H1 (cell line): ENCODE measurements at regions not wholly inside any gene's neighbourhood (a gene's known extent, or its start where the extent isn't known, plus 50 kb on each side); places are given as distances from the start of the nearest gene placed in this dataset.

Source experiments
- CTCF ChIA-PET: fragments of 300-600 bp; sonication (Branson Sonifier 250); formaldehyde crosslinking; loops from one replicate; lab custom pipeline; 2021; ENCODE audit not compliant: partially characterized antibody; lab: Charles Lee
- POLR2A ChIA-PET: fragments of 300-600 bp; sonication (Branson Sonifier 250); formaldehyde crosslinking; loops from one replicate; lab custom pipeline; 2021; ENCODE audit warnings: inconsistent platforms; ENCODE audit not compliant: partially characterized antibody; lab: Charles Lee
- DNase-seq, 2 experiments: peaks; one replicate each; pipeline versions ENCODE4 v3.0.0 to v3.0.0-alpha.2; 2010 to 2022; ENCODE audit warnings: low spot score in 2 of 2, low read depth in 1 of 2, mixed read lengths in 1 of 2
- FAIRE-seq: peaks from 2 replicates; lab custom pipeline; 2011; peaks lifted over from hg19 to GRCh38; lab: Jason Lieb, UNC
- H2AFZ ChIP-seq: 2 replicates; pipeline ENCODE4 v1.8.1; 2012; ENCODE audit warnings: low read length, inconsistent platforms
- H2AK5ac ChIP-seq: 2 replicates; pipeline ENCODE4 v1.6.1; 2013; ENCODE audit warnings: low read depth, low read length
- H2BK120ac ChIP-seq: replicated peaks from 2 replicates; pipeline ENCODE3; 2013; ENCODE audit warnings: low read depth, low read length, inconsistent platforms
- H2BK12ac ChIP-seq: 2 replicates; pipeline ENCODE4 v1.6.1; 2013; ENCODE audit warnings: low read depth, low read length
- H2BK15ac ChIP-seq: 2 replicates; pipeline ENCODE4 v1.6.1; 2013; ENCODE audit warnings: low read length
- H2BK20ac ChIP-seq: 2 replicates; pipeline ENCODE4 v1.6.1; 2013; ENCODE audit warnings: low read length
- H2BK5ac ChIP-seq: 2 replicates; pipeline ENCODE4 v1.6.1; 2013; ENCODE audit warnings: low read depth, low read length
- H3K14ac ChIP-seq: 2 replicates; pipeline ENCODE4 v1.6.1; 2013; ENCODE audit warnings: inconsistent platforms; ENCODE audit not compliant: insufficient read length
- H3K18ac ChIP-seq: 2 replicates; pipeline ENCODE4 v1.6.1; 2013; ENCODE audit warnings: low read length; ENCODE audit errors: extremely low read depth
- H3K23ac ChIP-seq: 2 replicates; pipeline ENCODE4 v1.6.1; 2013; ENCODE audit warnings: inconsistent platforms; ENCODE audit not compliant: insufficient read length
- H3K23me2 ChIP-seq: 2 replicates; pipeline ENCODE4 v1.6.1; 2013; ENCODE audit warnings: low read depth, low read length
- H3K27ac ChIP-seq: 2 replicates; pipeline ENCODE4 v1.6.1; 2011; ENCODE audit warnings: low read depth, low read length, inconsistent platforms
- H3K27me3 ChIP-seq, 4 experiments: replicated peaks in 1 of 4; 1 replicate in 1 of 4; 2 replicates in 3 of 4; pipeline versions ENCODE4 v1.6.1 to v1.8.1; 2011 to 2013; ENCODE audit warnings: low read length in 3 of 4, mild to moderate bottlenecking in 3 of 4, inconsistent platforms in 2 of 4, mixed read lengths in 2 of 4, moderate library complexity in 1 of 4; ENCODE audit not compliant: control insufficient read depth in 3 of 4, insufficient read depth in 3 of 4; ENCODE audit errors: extremely low read depth in 1 of 4
- H3K36me3 ChIP-seq, 4 experiments: 2 replicates each; pipeline versions ENCODE4 v1.6.1 to v1.8.1; 2011 to 2013; ENCODE audit warnings: mild to moderate bottlenecking in 4 of 4, low read length in 3 of 4, moderate library complexity in 2 of 4, control low read depth in 1 of 4, inconsistent platforms in 1 of 4; ENCODE audit not compliant: insufficient read depth in 4 of 4, control insufficient read depth in 2 of 4
- H3K4ac ChIP-seq: replicated peaks from 2 replicates; pipeline ENCODE3; 2013; ENCODE audit warnings: low read length, low read depth, mixed read lengths, inconsistent platforms; ENCODE audit not compliant: insufficient read length
- H3K4me1 ChIP-seq, 4 experiments: replicated peaks in 1 of 4; 1 replicate in 1 of 4; 2 replicates in 3 of 4; pipeline versions ENCODE4 v1.6.1 to v1.8.1; 2011 to 2013; ENCODE audit warnings: low read length in 3 of 4, inconsistent platforms in 2 of 4, mixed read lengths in 1 of 4; ENCODE audit not compliant: insufficient read depth in 4 of 4, control insufficient read depth in 3 of 4
- H3K4me2 ChIP-seq, 2 experiments: 2 replicates each; pipeline versions ENCODE4 v1.6.1 to v1.8.1; 2011 to 2013; ENCODE audit warnings: low read depth in 2 of 2, low read length in 2 of 2, control low read depth in 1 of 2, inconsistent platforms in 1 of 2, mild to moderate bottlenecking in 1 of 2; ENCODE audit not compliant: insufficient read depth in 1 of 2
- H3K4me3 ChIP-seq, 4 experiments: fragments of 200-600, 300-600 bp in 1 of 4; sonication (generic), shearing (Covaris generic), sonication (Bioruptor Twin) in 1 of 4; 2 replicates each; pipeline versions ENCODE4 v1.5.1 to v1.8.1; 2011 to 2016; ENCODE audit warnings: low read length in 4 of 4, low read depth in 3 of 4, control low read depth in 2 of 4, inconsistent platforms in 2 of 4, mild to moderate bottlenecking in 2 of 4, mixed read lengths in 1 of 4, moderate library complexity in 1 of 4; ENCODE audit not compliant: insufficient read depth in 2 of 4; ENCODE audit errors: extremely low read depth in 1 of 4
- H3K56ac ChIP-seq: replicated peaks from 2 replicates; pipeline ENCODE3; 2013; ENCODE audit warnings: low read depth, mild to moderate bottlenecking, mixed read lengths, low read length, inconsistent platforms; ENCODE audit not compliant: insufficient read length
- H3K79me1 ChIP-seq: 2 replicates; pipeline ENCODE4 v1.6.1; 2013; ENCODE audit warnings: low read depth, low read length, control low read depth
- H3K79me2 ChIP-seq, 2 experiments: 2 replicates each; pipeline versions ENCODE4 v1.6.1 to v1.8.1; 2012 to 2013; ENCODE audit warnings: low read length in 2 of 2, mild to moderate bottlenecking in 2 of 2, inconsistent platforms in 1 of 2; ENCODE audit not compliant: insufficient read depth in 2 of 2, control insufficient read depth in 1 of 2
- H3K9ac ChIP-seq, 4 experiments: replicated peaks in 1 of 4; 1 replicate in 1 of 4; 2 replicates in 3 of 4; pipeline versions ENCODE4 v1.6.1 to v1.8.1; 2011 to 2013; ENCODE audit warnings: low read depth in 3 of 4, low read length in 3 of 4, control low read depth in 2 of 4, mild to moderate bottlenecking in 2 of 4, moderate library complexity in 2 of 4, inconsistent platforms in 1 of 4; ENCODE audit errors: extremely low read depth in 1 of 4
- H3K9me3 ChIP-seq, 2 experiments: 2 replicates each; pipeline versions ENCODE4 v1.6.1 to v1.8.1; 2012 to 2013; ENCODE audit warnings: mild to moderate bottlenecking in 2 of 2, moderate library complexity in 2 of 2, control low read depth in 1 of 2, inconsistent platforms in 1 of 2, low read depth in 1 of 2, low read length in 1 of 2, mixed read lengths in 1 of 2; ENCODE audit not compliant: insufficient read depth in 2 of 2
- H4K20me1 ChIP-seq, 2 experiments: replicated peaks in 1 of 2; 2 replicates each; pipeline versions ENCODE3 to v1.8.1; 2011 to 2013; ENCODE audit warnings: inconsistent platforms in 2 of 2, low read length in 2 of 2, mild to moderate bottlenecking in 1 of 2; ENCODE audit not compliant: insufficient read depth in 2 of 2, control insufficient read depth in 1 of 2
- H4K5ac ChIP-seq: 2 replicates; pipeline ENCODE4 v1.6.1; 2013; ENCODE audit warnings: low read length, low read depth, mixed read lengths, inconsistent platforms; ENCODE audit not compliant: insufficient read length
- H4K8ac ChIP-seq: 2 replicates; pipeline ENCODE4 v1.8.0; 2013; ENCODE audit warnings: mild to moderate bottlenecking, moderate library complexity, low read length, inconsistent platforms; ENCODE audit not compliant: insufficient read depth; ENCODE audit errors: extremely low read depth
- H4K91ac ChIP-seq: replicated peaks from 2 replicates; pipeline ENCODE3; 2013; ENCODE audit warnings: low read length, mixed read lengths, inconsistent platforms; ENCODE audit not compliant: insufficient read length
- ASH2L ChIP-seq: fragments of 200-600, 300-600 bp; sonication (generic); IDR thresholded peaks from one replicate; pipeline ENCODE4 v1.7.1; 2017; ENCODE audit warnings: low read length
- KDM1A ChIP-seq: fragments of 200-600, 300-600 bp; sonication (generic); IDR thresholded peaks from 2 replicates; pipeline ENCODE4 v1.7.1; 2016; ENCODE audit warnings: mild to moderate bottlenecking, low read length, borderline replicate concordance
- NRF1 ChIP-seq: IDR thresholded peaks from 2 replicates; pipeline ENCODE4 v1.6.1; 2011; ENCODE audit warnings: mild to moderate bottlenecking, low read depth, low read length, improper control_type of control experiment
- RAD21 ChIP-seq, 2 experiments: IDR thresholded peaks in 1 of 2; conservative IDR thresholded peaks in 1 of 2; 2 replicates each; pipeline ENCODE4 v1.6.1; 2011; ENCODE audit warnings: low read depth in 2 of 2, low read length in 2 of 2, improper control_type of control experiment in 1 of 2, inconsistent platforms in 1 of 2, mild to moderate bottlenecking in 1 of 2, moderate library complexity in 1 of 2
- SAP30 ChIP-seq: fragments of 300-600 bp; sonication (generic); IDR thresholded peaks from 2 replicates; pipeline ENCODE4 v1.7.1; 2012; ENCODE audit warnings: low read length, moderate library complexity, mild to moderate bottlenecking, inconsistent platforms; ENCODE audit not compliant: insufficient read depth, insufficient replicate concordance
- WGBS, 2 experiments: shearing (Covaris generic) in 1 of 2; methylation state at CpG; one replicate each; pipeline versions ENCODE4 v1.1.6 to v1.1.7; 2013 to 2015; ENCODE audit warnings: low lambda C conversion rate in 2 of 2, mixed read lengths in 2 of 2, inconsistent platforms in 1 of 2, low coverage in 1 of 2, missing lambda C conversion rate in 1 of 2; ENCODE audit not compliant: insufficient replicate concordance in 2 of 2, insufficient coverage in 1 of 2, insufficient read length in 1 of 2; ENCODE audit errors: extremely low coverage in 1 of 2, missing lambda C conversion rate in 1 of 2; 5-methylcytosine and 5-hydroxymethylcytosine counted together

- Histone ChIP-seq H4K91ac (no peak overlapping the region), H3K23ac (no peak overlapping the region), H2BK5ac (no peak overlapping the region), H3K27me3 (no peaks in the 10 kb centered on the region), H2AFZ (no peak overlapping the region), H3K4me2 (no peak overlapping the region), H2BK12ac (no peak overlapping the region), H4K5ac (no peak overlapping the region), H2AK5ac (no peak overlapping the region), H3K9me3 (no peaks in the 10 kb centered on the region), H3K36me3 (no peaks in the 10 kb centered on the region; a peak in 1 of 8 replicates), H3K23me2 (no peaks in the 10 kb centered on the region), H4K20me1 (no peaks in the 10 kb centered on the region), H2BK15ac (no peak overlapping the region), H4K8ac (no peak overlapping the region), H3K56ac (no peak overlapping the region), H3K27ac (no peak overlapping the region), H3K9ac (no peak overlapping the region), H3K4ac (no peak overlapping the region), H3K18ac (no peak overlapping the region), H3K4me3 (no peak overlapping the region), H2BK120ac (no peak overlapping the region), H3K79me1 (no peaks in the 10 kb centered on the region), H3K79me2 (no peaks in the 10 kb centered on the region), H2BK20ac (no peak overlapping the region), H3K14ac (no peak overlapping the region), H3K4me1 (no peaks in the 10 kb centered on the region)
- 100% methylated on average over 1 of the region's 1 CpG; no CpG with 5 or more reads in 1 of the 2 experiments for WGBS, 2 experiments
- POLR2A ChIA-PET = no interaction called here
- CTCF ChIA-PET = no interaction called here
- FAIRE-seq = no peak
- DNase-seq = no peak
- no peak for TF ChIP-seq KDM1A
- no peak for TF ChIP-seq ASH2L
- TF ChIP-seq SAP30 = no peak
- no peak for TF ChIP-seq RAD21 (IDR thresholded peaks at IDR 0.05 in 1 of 2, conservative IDR thresholded peaks at IDR 0.05 in 1 of 2; ENCODE audit: low read depth in 2 of 2, low read length in 2 of 2)
- no peak for TF ChIP-seq NRF1
Measured at GRCh38 chr4:28167411-28167810, 1306.8 kb downstream of the STIM2 start.
